ENCODE measurements at regions not wholly inside any gene's neighbourhood (a gene's known extent, or its start where the extent isn't known, plus 50 kb on each side); places are given as distances from the start of the nearest gene placed in this dataset.

GRCh38 chr4:38452009-38452408 is 212.0 kb upstream of the KLF3 start:
- no peaks in the 10 kb centered on the region for H3K79me2 ChIP-seq (ENCODE audit: control insufficient read depth, insufficient read depth, low read length)
- H3K36me3 ChIP-seq (ENCODE audit: control insufficient read depth, insufficient read depth, low read length), result no peaks in the 10 kb centered on the region
- no peak overlapping the region for H2BK5ac ChIP-seq (ENCODE audit: low read length)
- H3K27me3 ChIP-seq (ENCODE audit: insufficient read depth, low read length, poor library complexity), result no peaks in the 10 kb centered on the region
- H4K5ac ChIP-seq (ENCODE audit: low read length), result no peak overlapping the region
- H3K18ac ChIP-seq (ENCODE audit: low read length), result no peak overlapping the region
- no peak overlapping the region for H3K23ac ChIP-seq (ENCODE audit: low read length)
- no peak overlapping the region for H2AK5ac ChIP-seq (ENCODE audit: low read length)
- no peak overlapping the region for H4K8ac ChIP-seq (ENCODE audit: low read depth, low read length)
- H3K9ac ChIP-seq (ENCODE audit: low read length), result no peak overlapping the region
- no peak overlapping the region for H3K4me3 ChIP-seq (ENCODE audit: low read length)
- no peak overlapping the region for H2BK15ac ChIP-seq (replicated peaks; ENCODE audit: low read depth)
- H3K56ac ChIP-seq (ENCODE audit: low read length), result no peak overlapping the region
- no peak overlapping the region for H3K4ac ChIP-seq (ENCODE audit: low read depth, low read length)
- H3K4me2 ChIP-seq (ENCODE audit: low read length), result no peak overlapping the region
- no peak for DNase-seq
- H3K79me1 ChIP-seq (ENCODE audit: low read length), result no peaks in the 10 kb centered on the region
- no peak overlapping the region for H3K27ac ChIP-seq (ENCODE audit: low read depth, low read length)
- H2BK120ac ChIP-seq (ENCODE audit: low read depth, low read length), result no peak overlapping the region
- no peaks in the 10 kb centered on the region for H3K4me1 ChIP-seq (ENCODE audit: control insufficient read depth, low read depth, low read length)

DNA sequence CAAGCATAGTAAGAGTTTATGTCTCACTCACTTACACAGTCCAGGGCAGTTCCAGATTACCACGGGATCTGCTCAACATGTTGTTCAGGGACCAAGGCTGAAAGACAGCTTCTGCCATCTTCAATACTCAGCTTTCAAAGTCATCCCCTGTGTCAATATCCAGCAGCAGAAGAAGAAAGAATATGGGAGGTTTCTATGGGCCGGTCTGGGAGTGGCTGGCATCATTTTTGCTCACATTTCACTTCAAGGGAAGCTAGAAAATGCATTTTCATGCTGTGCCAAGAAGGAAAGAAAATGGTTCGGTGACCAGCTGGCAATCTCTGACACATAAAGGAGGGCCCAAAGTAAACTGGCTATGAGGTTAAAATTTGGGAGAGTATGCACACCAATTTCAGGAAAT is 211.5 kb upstream of the KLF3 start:
- Histone ChIP-seq H3K4me3 (ENCODE audit: low read length) (no peak overlapping the region), H3K4ac (ENCODE audit: low read depth, low read length) (no peak overlapping the region), H3K36me3 (ENCODE audit: control insufficient read depth, insufficient read depth, low read length) (no peaks in the 10 kb centered on the region), H2BK15ac (replicated peaks; ENCODE audit: low read depth) (no peak overlapping the region), H4K5ac (ENCODE audit: low read length) (no peak overlapping the region), H2BK120ac (ENCODE audit: low read depth, low read length) (no peak overlapping the region), H3K4me2 (ENCODE audit: low read length) (no peak overlapping the region), H3K4me1 (ENCODE audit: control insufficient read depth, low read depth, low read length) (no peaks in the 10 kb centered on the region), H2AK5ac (ENCODE audit: low read length) (no peak overlapping the region), H3K27me3 (ENCODE audit: insufficient read depth, low read length, poor library complexity) (no peaks in the 10 kb centered on the region), H3K27ac (ENCODE audit: low read depth, low read length) (no peak overlapping the region), H3K79me1 (ENCODE audit: low read length) (no peaks in the 10 kb centered on the region), H4K8ac (ENCODE audit: low read depth, low read length) (no peak overlapping the region), H3K79me2 (ENCODE audit: control insufficient read depth, insufficient read depth, low read length) (no peaks in the 10 kb centered on the region), H3K18ac (ENCODE audit: low read length) (no peak overlapping the region), H3K23ac (ENCODE audit: low read length) (no peak overlapping the region), H3K56ac (ENCODE audit: low read length) (no peak overlapping the region), H3K9ac (ENCODE audit: low read length) (no peak overlapping the region), H2BK5ac (ENCODE audit: low read length) (no peak overlapping the region)
- no peak for DNase-seq
- no CpG with 5 or more reads among the region's 3 CpGs for WGBS (ENCODE audit: extremely low coverage, insufficient coverage, low lambda C conversion rate)

DNA sequence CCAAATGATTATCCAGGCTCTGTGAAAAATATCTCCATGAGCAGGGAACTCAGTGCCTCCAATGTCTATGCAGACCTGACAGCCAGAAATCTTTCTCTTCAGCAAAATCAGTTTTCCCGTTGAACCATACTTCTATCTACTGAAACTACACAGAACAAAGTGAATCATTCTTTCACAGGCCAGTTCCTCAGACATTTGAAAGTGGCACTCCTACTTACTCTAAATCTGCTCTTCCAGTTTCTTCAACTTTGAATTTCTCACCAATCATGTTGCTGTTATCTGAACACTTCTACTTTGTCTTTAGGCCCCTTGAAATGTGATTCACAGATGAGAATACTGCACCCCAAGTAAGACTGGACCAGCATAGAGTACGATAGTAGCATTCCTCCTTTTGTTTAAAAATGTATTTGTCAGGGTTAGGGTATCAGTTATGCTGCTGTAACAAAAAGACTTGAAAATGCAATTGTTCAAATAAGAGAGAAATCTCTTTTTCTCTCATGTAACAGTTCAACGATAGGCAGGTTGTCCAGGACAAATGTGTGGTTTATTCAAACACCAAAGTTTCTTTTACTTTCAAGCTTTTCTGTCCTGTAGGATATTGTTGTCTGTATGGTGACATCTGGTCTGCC is 210.6 kb upstream of the KLF3 start:
- Histone ChIP-seq H3K79me2 (ENCODE audit: control insufficient read depth, insufficient read depth, low read length) (no peaks in the 10 kb centered on the region), H3K79me1 (ENCODE audit: low read length) (no peaks in the 10 kb centered on the region), H3K56ac (ENCODE audit: low read length) (no peak overlapping the region), H2BK15ac (replicated peaks; ENCODE audit: low read depth) (no peak overlapping the region), H3K4me1 (ENCODE audit: control insufficient read depth, low read depth, low read length) (no peaks in the 10 kb centered on the region), H4K5ac (ENCODE audit: low read length) (no peak overlapping the region), H3K18ac (ENCODE audit: low read length) (no peak overlapping the region), H3K27ac (ENCODE audit: low read depth, low read length) (no peak overlapping the region), H3K4ac (ENCODE audit: low read depth, low read length) (no peak overlapping the region), H2BK5ac (ENCODE audit: low read length) (no peak overlapping the region), H2BK120ac (ENCODE audit: low read depth, low read length) (no peak overlapping the region), H3K27me3 (ENCODE audit: insufficient read depth, low read length, poor library complexity) (no peaks in the 10 kb centered on the region), H3K4me3 (ENCODE audit: low read length) (no peak overlapping the region), H2AK5ac (ENCODE audit: low read length) (no peak overlapping the region), H3K4me2 (ENCODE audit: low read length) (no peak overlapping the region), H3K9ac (ENCODE audit: low read length) (no peak overlapping the region), H4K8ac (ENCODE audit: low read depth, low read length) (no peak overlapping the region), H3K36me3 (ENCODE audit: control insufficient read depth, insufficient read depth, low read length) (no peaks in the 10 kb centered on the region), H3K23ac (ENCODE audit: low read length) (no peak overlapping the region)
- WGBS (ENCODE audit: extremely low coverage, insufficient coverage, low lambda C conversion rate), result no CpG with 5 or more reads among the region's 3 CpGs
- DNase-seq, result no peak

DNA sequence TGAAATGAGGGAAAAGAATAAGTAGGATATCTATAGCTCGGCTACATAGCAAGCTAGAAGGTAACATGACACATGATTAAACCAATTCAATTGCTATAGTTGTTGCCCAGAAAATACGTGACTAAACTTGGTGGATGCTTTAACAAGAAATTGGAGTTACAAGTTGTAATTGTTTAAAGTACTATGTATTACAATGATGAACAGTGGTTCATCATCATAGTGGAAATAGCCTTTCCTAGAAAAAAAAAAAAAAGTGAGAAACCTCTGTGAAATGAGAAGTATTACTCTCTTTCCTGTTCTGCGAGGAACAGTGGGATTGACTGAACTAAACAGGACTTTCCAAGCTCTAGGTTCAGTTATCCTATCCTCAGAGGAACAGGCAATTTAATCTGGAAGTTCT is 209.7 kb upstream of the KLF3 start:
- no CpG with 5 or more reads among the region's 3 CpGs for WGBS (ENCODE audit: extremely low coverage, insufficient coverage, low lambda C conversion rate)
- Histone ChIP-seq H3K4me2 (ENCODE audit: low read length) (no peak overlapping the region), H3K36me3 (ENCODE audit: control insufficient read depth, insufficient read depth, low read length) (no peaks in the 10 kb centered on the region), H2BK120ac (ENCODE audit: low read depth, low read length) (no peak overlapping the region), H4K8ac (ENCODE audit: low read depth, low read length) (no peak overlapping the region), H3K79me2 (ENCODE audit: control insufficient read depth, insufficient read depth, low read length) (no peaks in the 10 kb centered on the region), H3K4me1 (ENCODE audit: control insufficient read depth, low read depth, low read length) (no peaks in the 10 kb centered on the region), H3K56ac (ENCODE audit: low read length) (no peak overlapping the region), H2BK5ac (ENCODE audit: low read length) (no peak overlapping the region), H3K9ac (ENCODE audit: low read length) (no peak overlapping the region), H3K79me1 (ENCODE audit: low read length) (no peaks in the 10 kb centered on the region), H3K27me3 (ENCODE audit: insufficient read depth, low read length, poor library complexity) (no peaks in the 10 kb centered on the region), H3K27ac (ENCODE audit: low read depth, low read length) (no peak overlapping the region), H3K23ac (ENCODE audit: low read length) (no peak overlapping the region), H2AK5ac (ENCODE audit: low read length) (no peak overlapping the region), H3K4ac (ENCODE audit: low read depth, low read length) (no peak overlapping the region), H2BK15ac (replicated peaks; ENCODE audit: low read depth) (no peak overlapping the region), H3K4me3 (ENCODE audit: low read length) (no peak overlapping the region), H3K18ac (ENCODE audit: low read length) (no peak overlapping the region), H4K5ac (ENCODE audit: low read length) (no peak overlapping the region)
- DNase-seq, result no peak

DNA sequence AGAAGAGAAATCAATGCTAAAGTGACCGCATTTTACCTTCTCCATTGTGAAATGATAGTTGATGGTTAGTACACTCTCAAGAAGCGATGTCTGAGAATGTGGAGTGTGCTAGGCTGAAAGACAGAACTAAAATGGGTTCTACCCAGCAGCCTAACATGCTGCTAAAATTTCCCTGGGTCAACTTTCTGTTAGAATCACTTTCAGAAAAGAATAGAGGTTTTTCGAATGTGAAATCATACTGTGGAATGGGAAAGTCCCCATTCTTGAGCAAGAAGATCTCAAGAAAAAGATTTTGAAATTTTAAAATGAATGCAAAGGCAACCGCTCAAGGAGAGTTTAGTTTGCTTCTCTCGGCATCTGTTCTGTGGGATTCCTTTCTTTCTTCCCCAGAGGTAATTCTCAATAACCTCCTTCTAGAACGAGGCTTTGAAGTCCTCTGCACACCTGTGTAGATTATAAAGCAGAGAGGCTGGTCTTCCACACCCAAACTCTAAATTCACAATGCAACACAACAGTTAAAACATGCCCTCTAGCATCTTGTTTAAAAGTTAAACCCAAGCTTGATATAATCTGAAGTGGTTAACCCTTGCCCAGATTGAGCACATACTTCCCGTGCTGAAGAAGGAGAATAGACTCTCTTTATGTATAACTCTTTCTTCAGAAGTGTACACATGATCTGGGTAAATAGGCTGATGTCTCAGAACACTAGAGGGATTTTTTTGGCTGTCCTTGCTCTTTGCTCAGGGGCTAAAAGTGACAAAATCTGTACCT is 208.7 kb upstream of the KLF3 start:
- WGBS (ENCODE audit: extremely low coverage, insufficient coverage, low lambda C conversion rate), result no CpG with 5 or more reads among the region's 7 CpGs
- Histone ChIP-seq H3K4me1 (ENCODE audit: control insufficient read depth, low read depth, low read length) (no peaks in the 10 kb centered on the region), H4K5ac (ENCODE audit: low read length) (no peak overlapping the region), H3K79me1 (ENCODE audit: low read length) (no peaks in the 10 kb centered on the region), H3K9ac (ENCODE audit: low read length) (no peak overlapping the region), H3K18ac (ENCODE audit: low read length) (no peak overlapping the region), H3K56ac (ENCODE audit: low read length) (no peak overlapping the region), H2AK5ac (ENCODE audit: low read length) (no peak overlapping the region), H3K4me2 (ENCODE audit: low read length) (no peak overlapping the region), H3K4ac (ENCODE audit: low read depth, low read length) (no peak overlapping the region), H2BK120ac (ENCODE audit: low read depth, low read length) (no peak overlapping the region), H2BK5ac (ENCODE audit: low read length) (no peak overlapping the region), H3K27ac (ENCODE audit: low read depth, low read length) (no peak overlapping the region), H3K23ac (ENCODE audit: low read length) (no peak overlapping the region), H3K79me2 (ENCODE audit: control insufficient read depth, insufficient read depth, low read length) (no peaks in the 10 kb centered on the region), H2BK15ac (replicated peaks; ENCODE audit: low read depth) (no peak overlapping the region), H3K4me3 (ENCODE audit: low read length) (no peak overlapping the region), H3K36me3 (ENCODE audit: control insufficient read depth, insufficient read depth, low read length) (no peaks in the 10 kb centered on the region), H3K27me3 (ENCODE audit: insufficient read depth, low read length, poor library complexity) (no peaks in the 10 kb centered on the region), H4K8ac (ENCODE audit: low read depth, low read length) (no peak overlapping the region)
- no peak for DNase-seq

DNA sequence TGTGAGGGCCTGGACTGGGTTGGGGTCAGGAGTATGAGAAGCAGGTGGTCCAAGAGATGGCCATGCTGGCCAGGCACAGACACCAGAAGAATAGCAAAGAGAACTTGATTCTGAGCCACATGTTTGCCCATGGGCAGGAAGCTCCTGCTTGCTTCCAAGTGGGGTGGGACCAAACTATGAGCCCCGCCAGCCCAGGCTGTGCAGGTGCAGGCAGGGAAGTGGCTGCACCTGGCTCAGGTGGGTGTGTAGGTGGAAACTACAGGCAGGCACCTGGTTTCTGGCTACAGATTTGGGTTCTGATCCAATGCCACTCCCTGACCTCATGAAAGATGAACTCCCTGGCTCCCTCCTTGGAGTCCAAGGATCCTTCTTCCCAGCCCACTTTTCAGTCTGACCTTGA is 207.9 kb upstream of the KLF3 start:
- H3K4me2 ChIP-seq (ENCODE audit: low read length), result no peak overlapping the region
- no peak for DNase-seq
- no peak overlapping the region for H3K18ac ChIP-seq (ENCODE audit: low read length)
- no peak overlapping the region for H3K27ac ChIP-seq (ENCODE audit: low read depth, low read length)
- H2BK120ac ChIP-seq (ENCODE audit: low read depth, low read length), result no peak overlapping the region
- H2AK5ac ChIP-seq (ENCODE audit: low read length), result no peak overlapping the region
- no CpG with 5 or more reads among the region's 1 CpG for WGBS (ENCODE audit: extremely low coverage, insufficient coverage, low lambda C conversion rate)
- no peak overlapping the region for H4K8ac ChIP-seq (ENCODE audit: low read depth, low read length)
- H3K79me2 ChIP-seq (ENCODE audit: control insufficient read depth, insufficient read depth, low read length), result no peaks in the 10 kb centered on the region
- no peaks in the 10 kb centered on the region for H3K4me1 ChIP-seq (ENCODE audit: control insufficient read depth, low read depth, low read length)
- H3K4ac ChIP-seq (ENCODE audit: low read depth, low read length), result no peak overlapping the region
- no peak overlapping the region for H4K5ac ChIP-seq (ENCODE audit: low read length)
- no peak overlapping the region for H2BK15ac ChIP-seq (replicated peaks; ENCODE audit: low read depth)
- no peak overlapping the region for H3K4me3 ChIP-seq (ENCODE audit: low read length)
- no peaks in the 10 kb centered on the region for H3K27me3 ChIP-seq (ENCODE audit: insufficient read depth, low read length, poor library complexity)
- no peaks in the 10 kb centered on the region for H3K36me3 ChIP-seq (ENCODE audit: control insufficient read depth, insufficient read depth, low read length)
- no peak overlapping the region for H3K23ac ChIP-seq (ENCODE audit: low read length)
- H3K56ac ChIP-seq (ENCODE audit: low read length), result no peak overlapping the region
- H3K79me1 ChIP-seq (ENCODE audit: low read length), result no peaks in the 10 kb centered on the region
- no peak overlapping the region for H2BK5ac ChIP-seq (ENCODE audit: low read length)
- no peak overlapping the region for H3K9ac ChIP-seq (ENCODE audit: low read length)
